GM23338 (cell line): ENCODE measurements at regions not wholly inside any gene's neighbourhood (a gene's known extent, or its start where the extent isn't known, plus 50 kb on each side); places are given as distances from the start of the nearest gene placed in this dataset.

Experiments
- CREB1 ChIP-seq: fragments of 250-450 bp; sonication (Bioruptor Pico); IDR thresholded peaks from 2 replicates; pipeline ENCODE4 v1.5.0; 2020; ENCODE audit warnings: low read depth, mild to moderate bottlenecking, moderate library complexity
- CTCF ChIP-seq, 2 experiments: fragments of 200-600 bp in 1 of 2; sonication (generic) in 1 of 2; conservative IDR thresholded peaks; 2 replicates each; pipeline versions ENCODE4 v1.5.1 to v1.6.1; 2016 to 2017; ENCODE audit warnings: antibody characterized with exemption in 2 of 2, low read depth in 2 of 2, mild to moderate bottlenecking in 2 of 2, moderate library complexity in 1 of 2
- EZH2 ChIP-seq: fragments of 200-600 bp; sonication (generic); IDR thresholded peaks from one replicate; pipeline ENCODE4 v1.8.0; 2017; ENCODE audit warnings: antibody characterized with exemption, mild to moderate bottlenecking, low read depth; ENCODE audit not compliant: unreplicated experiment
- EZH2phosphoT487 ChIP-seq: fragments of 200-600 bp; sonication (generic); IDR thresholded peaks from one replicate; pipeline ENCODE4 v1.8.1; 2018; ENCODE audit warnings: antibody characterized with exemption; ENCODE audit not compliant: unreplicated experiment
- JUNB ChIP-seq: IDR thresholded peaks from one replicate; pipeline ENCODE4 v1.6.1; 2016; ENCODE audit warnings: antibody characterized with exemption; ENCODE audit not compliant: unreplicated experiment
- POLR2AphosphoS5 ChIP-seq: IDR thresholded peaks from 2 replicates; pipeline ENCODE4 v1.6.1; 2016; ENCODE audit warnings: antibody characterized with exemption, low read depth
- STAT1 ChIP-seq: IDR thresholded peaks from one replicate; pipeline ENCODE4 v1.6.1; 2016; ENCODE audit warnings: antibody characterized with exemption; ENCODE audit not compliant: unreplicated experiment
- ZNF114 ChIP-seq: fragments of 250-450 bp; sonication (Bioruptor Pico); IDR thresholded peaks from 2 replicates; pipeline ENCODE4 v1.5.0; 2020; ENCODE audit warnings: mild to moderate bottlenecking, moderate library complexity
- ZNF331 ChIP-seq: fragments of 250-450 bp; sonication (Bioruptor Pico); IDR thresholded peaks from 2 replicates; pipeline ENCODE4 v1.5.0; 2020; ENCODE audit warnings: low read depth, mild to moderate bottlenecking, moderate library complexity
- TF ChIP-seq, protein P1 (sequence below): IDR thresholded peaks from one replicate; pipeline ENCODE4 v1.6.1; 2018; ENCODE audit warnings: antibody characterized with exemption; ENCODE audit not compliant: unreplicated experiment
- TF ChIP-seq, protein P2 (sequence below): fragments of 250-450 bp; sonication (Bioruptor Pico); IDR thresholded peaks from 2 replicates; pipeline ENCODE4 v1.5.0; 2020; ENCODE audit warnings: mild to moderate bottlenecking, moderate library complexity
- TF ChIP-seq, protein P3 (sequence below): IDR thresholded peaks from 2 replicates; pipeline ENCODE4 v1.6.1; 2016; ENCODE audit warnings: antibody characterized with exemption

GRCh38 chr9:78685471-78685870 lies 388.5 kb downstream of the PSAT1 start:
- TF ChIP-seq EZH2phosphoT487 (no peak), STAT1 (no peak), CTCF (conservative IDR thresholded peaks at IDR 0.05; ENCODE audit: low read depth in 2 of 2) (no peak), EZH2 (no peak), CREB1 (no peak), POLR2AphosphoS5 (no peak), ZNF331 (CRISPR knock-in tag) (no peak), ZNF114 (CRISPR knock-in tag) (no peak), JUNB (no peak)
- TF ChIP-seq, protein P1, sequence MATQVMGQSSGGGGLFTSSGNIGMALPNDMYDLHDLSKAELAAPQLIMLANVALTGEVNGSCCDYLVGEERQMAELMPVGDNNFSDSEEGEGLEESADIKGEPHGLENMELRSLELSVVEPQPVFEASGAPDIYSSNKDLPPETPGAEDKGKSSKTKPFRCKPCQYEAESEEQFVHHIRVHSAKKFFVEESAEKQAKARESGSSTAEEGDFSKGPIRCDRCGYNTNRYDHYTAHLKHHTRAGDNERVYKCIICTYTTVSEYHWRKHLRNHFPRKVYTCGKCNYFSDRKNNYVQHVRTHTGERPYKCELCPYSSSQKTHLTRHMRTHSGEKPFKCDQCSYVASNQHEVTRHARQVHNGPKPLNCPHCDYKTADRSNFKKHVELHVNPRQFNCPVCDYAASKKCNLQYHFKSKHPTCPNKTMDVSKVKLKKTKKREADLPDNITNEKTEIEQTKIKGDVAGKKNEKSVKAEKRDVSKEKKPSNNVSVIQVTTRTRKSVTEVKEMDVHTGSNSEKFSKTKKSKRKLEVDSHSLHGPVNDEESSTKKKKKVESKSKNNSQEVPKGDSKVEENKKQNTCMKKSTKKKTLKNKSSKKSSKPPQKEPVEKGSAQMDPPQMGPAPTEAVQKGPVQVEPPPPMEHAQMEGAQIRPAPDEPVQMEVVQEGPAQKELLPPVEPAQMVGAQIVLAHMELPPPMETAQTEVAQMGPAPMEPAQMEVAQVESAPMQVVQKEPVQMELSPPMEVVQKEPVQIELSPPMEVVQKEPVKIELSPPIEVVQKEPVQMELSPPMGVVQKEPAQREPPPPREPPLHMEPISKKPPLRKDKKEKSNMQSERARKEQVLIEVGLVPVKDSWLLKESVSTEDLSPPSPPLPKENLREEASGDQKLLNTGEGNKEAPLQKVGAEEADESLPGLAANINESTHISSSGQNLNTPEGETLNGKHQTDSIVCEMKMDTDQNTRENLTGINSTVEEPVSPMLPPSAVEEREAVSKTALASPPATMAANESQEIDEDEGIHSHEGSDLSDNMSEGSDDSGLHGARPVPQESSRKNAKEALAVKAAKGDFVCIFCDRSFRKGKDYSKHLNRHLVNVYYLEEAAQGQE: no peak
- TF ChIP-seq, protein P2, sequence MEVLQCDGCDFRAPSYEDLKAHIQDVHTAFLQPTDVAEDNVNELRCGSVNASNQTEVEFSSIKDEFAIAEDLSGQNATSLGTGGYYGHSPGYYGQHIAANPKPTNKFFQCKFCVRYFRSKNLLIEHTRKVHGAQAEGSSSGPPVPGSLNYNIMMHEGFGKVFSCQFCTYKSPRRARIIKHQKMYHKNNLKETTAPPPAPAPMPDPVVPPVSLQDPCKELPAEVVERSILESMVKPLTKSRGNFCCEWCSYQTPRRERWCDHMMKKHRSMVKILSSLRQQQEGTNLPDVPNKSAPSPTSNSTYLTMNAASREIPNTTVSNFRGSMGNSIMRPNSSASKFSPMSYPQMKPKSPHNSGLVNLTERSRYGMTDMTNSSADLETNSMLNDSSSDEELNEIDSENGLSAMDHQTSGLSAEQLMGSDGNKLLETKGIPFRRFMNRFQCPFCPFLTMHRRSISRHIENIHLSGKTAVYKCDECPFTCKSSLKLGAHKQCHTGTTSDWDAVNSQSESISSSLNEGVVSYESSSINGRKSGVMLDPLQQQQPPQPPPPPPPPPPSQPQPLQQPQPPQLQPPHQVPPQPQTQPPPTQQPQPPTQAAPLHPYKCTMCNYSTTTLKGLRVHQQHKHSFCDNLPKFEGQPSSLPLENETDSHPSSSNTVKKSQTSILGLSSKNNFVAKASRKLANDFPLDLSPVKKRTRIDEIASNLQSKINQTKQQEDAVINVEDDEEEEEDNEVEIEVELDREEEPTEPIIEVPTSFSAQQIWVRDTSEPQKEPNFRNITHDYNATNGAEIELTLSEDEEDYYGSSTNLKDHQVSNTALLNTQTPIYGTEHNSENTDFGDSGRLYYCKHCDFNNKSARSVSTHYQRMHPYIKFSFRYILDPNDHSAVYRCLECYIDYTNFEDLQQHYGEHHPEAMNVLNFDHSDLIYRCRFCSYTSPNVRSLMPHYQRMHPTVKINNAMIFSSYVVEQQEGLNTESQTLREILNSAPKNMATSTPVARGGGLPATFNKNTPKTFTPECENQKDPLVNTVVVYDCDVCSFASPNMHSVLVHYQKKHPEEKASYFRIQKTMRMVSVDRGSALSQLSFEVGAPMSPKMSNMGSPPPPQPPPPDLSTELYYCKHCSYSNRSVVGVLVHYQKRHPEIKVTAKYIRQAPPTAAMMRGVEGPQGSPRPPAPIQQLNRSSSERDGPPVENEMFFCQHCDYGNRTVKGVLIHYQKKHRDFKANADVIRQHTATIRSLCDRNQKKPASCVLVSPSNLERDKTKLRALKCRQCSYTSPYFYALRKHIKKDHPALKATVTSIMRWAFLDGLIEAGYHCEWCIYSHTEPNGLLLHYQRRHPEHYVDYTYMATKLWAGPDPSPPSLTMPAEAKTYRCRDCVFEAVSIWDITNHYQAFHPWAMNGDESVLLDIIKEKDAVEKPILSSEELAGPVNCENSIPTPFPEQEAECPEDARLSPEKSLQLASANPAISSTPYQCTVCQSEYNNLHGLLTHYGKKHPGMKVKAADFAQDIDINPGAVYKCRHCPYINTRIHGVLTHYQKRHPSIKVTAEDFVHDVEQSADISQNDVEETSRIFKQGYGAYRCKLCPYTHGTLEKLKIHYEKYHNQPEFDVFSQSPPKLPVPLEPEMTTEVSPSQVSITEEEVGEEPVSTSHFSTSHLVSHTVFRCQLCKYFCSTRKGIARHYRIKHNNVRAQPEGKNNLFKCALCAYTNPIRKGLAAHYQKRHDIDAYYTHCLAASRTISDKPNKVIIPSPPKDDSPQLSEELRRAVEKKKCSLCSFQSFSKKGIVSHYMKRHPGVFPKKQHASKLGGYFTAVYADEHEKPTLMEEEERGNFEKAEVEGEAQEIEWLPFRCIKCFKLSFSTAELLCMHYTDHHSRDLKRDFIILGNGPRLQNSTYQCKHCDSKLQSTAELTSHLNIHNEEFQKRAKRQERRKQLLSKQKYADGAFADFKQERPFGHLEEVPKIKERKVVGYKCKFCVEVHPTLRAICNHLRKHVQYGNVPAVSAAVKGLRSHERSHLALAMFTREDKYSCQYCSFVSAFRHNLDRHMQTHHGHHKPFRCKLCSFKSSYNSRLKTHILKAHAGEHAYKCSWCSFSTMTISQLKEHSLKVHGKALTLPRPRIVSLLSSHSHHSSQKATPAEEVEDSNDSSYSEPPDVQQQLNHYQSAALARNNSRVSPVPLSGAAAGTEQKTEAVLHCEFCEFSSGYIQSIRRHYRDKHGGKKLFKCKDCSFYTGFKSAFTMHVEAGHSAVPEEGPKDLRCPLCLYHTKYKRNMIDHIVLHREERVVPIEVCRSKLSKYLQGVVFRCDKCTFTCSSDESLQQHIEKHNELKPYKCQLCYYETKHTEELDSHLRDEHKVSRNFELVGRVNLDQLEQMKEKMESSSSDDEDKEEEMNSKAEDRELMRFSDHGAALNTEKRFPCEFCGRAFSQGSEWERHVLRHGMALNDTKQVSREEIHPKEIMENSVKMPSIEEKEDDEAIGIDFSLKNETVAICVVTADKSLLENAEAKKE (CRISPR knock-in tag): no peak
- TF ChIP-seq, protein P3, sequence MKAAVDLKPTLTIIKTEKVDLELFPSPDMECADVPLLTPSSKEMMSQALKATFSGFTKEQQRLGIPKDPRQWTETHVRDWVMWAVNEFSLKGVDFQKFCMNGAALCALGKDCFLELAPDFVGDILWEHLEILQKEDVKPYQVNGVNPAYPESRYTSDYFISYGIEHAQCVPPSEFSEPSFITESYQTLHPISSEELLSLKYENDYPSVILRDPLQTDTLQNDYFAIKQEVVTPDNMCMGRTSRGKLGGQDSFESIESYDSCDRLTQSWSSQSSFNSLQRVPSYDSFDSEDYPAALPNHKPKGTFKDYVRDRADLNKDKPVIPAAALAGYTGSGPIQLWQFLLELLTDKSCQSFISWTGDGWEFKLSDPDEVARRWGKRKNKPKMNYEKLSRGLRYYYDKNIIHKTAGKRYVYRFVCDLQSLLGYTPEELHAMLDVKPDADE: no peak
